Neural cell (in vitro differentiated cells): ENCODE measurements at regions not wholly inside any gene's neighbourhood (a gene's known extent, or its start where the extent isn't known, plus 50 kb on each side); places are given as distances from the start of the nearest gene placed in this dataset.

Experiments
- H2AFZ ChIP-seq: fragments of 200-600, 300-800 bp; sonication (generic), shearing (Covaris generic); 2 replicates; pipeline ENCODE4 v1.6.0; 2014; ENCODE audit warnings: low read depth, mild to moderate bottlenecking, antibody characterized with exemption, low read length, moderate library complexity
- H3F3A ChIP-seq: fragments of 200-600 bp; shearing (Covaris generic); 2 replicates; pipeline ENCODE4 v1.6.1; 2016; ENCODE audit warnings: mild to moderate bottlenecking, moderate library complexity, mixed read lengths, antibody characterized with exemption, low read length; ENCODE audit not compliant: insufficient read depth, poor library complexity, severe bottlenecking
- H3K27ac ChIP-seq: fragments of 200-600, 300-800 bp; sonication (generic), shearing (Covaris generic); 2 replicates; pipeline ENCODE4 v1.5.1; 2014; ENCODE audit warnings: mild to moderate bottlenecking, low read length, moderate library complexity
- H3K27me3 ChIP-seq: fragments of 300-800, 200-600 bp; sonication (generic), shearing (Covaris generic); 2 replicates; pipeline ENCODE4 v1.6.0; 2014; ENCODE audit warnings: mild to moderate bottlenecking, low read depth, low read length, moderate library complexity; ENCODE audit not compliant: insufficient read depth
- H3K36me3 ChIP-seq: fragments of 300-800, 200-600 bp; sonication (generic), shearing (Covaris generic); 2 replicates; pipeline ENCODE4 v1.5.1; 2014; ENCODE audit warnings: mild to moderate bottlenecking, antibody characterized with exemption, low read length, moderate library complexity; ENCODE audit not compliant: insufficient read depth
- H3K4me2 ChIP-seq: fragments of 300-800, 200-600 bp; sonication (generic), shearing (Covaris generic); 2 replicates; pipeline ENCODE4 v1.6.0; 2014; ENCODE audit warnings: mild to moderate bottlenecking, low read length
- H3K4me3 ChIP-seq: fragments of 300-800, 200-600 bp; sonication (generic), shearing (Covaris generic); 2 replicates; pipeline ENCODE4 v1.5.1; 2014; ENCODE audit warnings: mild to moderate bottlenecking, low read length, moderate library complexity
- H3K79me2 ChIP-seq: fragments of 200-600 bp; shearing (Covaris generic); replicated peaks from 2 replicates; pipeline ENCODE4 v1.6.0; 2014; ENCODE audit warnings: mild to moderate bottlenecking, low read length, moderate library complexity; ENCODE audit not compliant: insufficient read depth
- H3K9ac ChIP-seq: fragments of 300-800, 200-600 bp; sonication (generic), shearing (Covaris generic); 2 replicates; pipeline ENCODE4 v1.6.1; 2016; ENCODE audit warnings: mild to moderate bottlenecking, low read length, mixed read lengths
- H3K9me2 ChIP-seq: fragments of 200-600 bp; shearing (Covaris generic); 2 replicates; pipeline ENCODE4 v1.6.1; 2016; ENCODE audit warnings: mild to moderate bottlenecking, low read length, mixed read lengths; ENCODE audit not compliant: insufficient read depth
- H3K9me3 ChIP-seq: fragments of 200-600, 300-800 bp; sonication (generic), shearing (Covaris generic); 2 replicates; pipeline ENCODE4 v1.6.1; 2016; ENCODE audit warnings: mild to moderate bottlenecking, mixed run types, low read length, moderate library complexity, mixed read lengths
- H4K20me1 ChIP-seq: fragments of 200-600 bp; shearing (Covaris generic); 2 replicates; pipeline ENCODE4 v1.6.1; 2016; ENCODE audit warnings: mild to moderate bottlenecking, mixed run types; ENCODE audit not compliant: insufficient read depth
- EP300 ChIP-seq: fragments of 450-650 bp; conservative IDR thresholded peaks from 2 replicates; pipeline ENCODE4 v1.6.1; 2014; ENCODE audit warnings: antibody characterized with exemption, mild to moderate bottlenecking, moderate library complexity; ENCODE audit not compliant: poor library complexity, severe bottlenecking
- EZH2 ChIP-seq: fragments of 200-600, 300-800 bp; shearing (Covaris generic), sonication (generic); IDR thresholded peaks from 2 replicates; pipeline ENCODE4 v1.6.1; 2014; ENCODE audit warnings: antibody characterized with exemption, low read length, borderline replicate concordance, mild to moderate bottlenecking; ENCODE audit not compliant: insufficient read depth, poor library complexity, severe bottlenecking
- MXI1 ChIP-seq: fragments of 450-650 bp; conservative IDR thresholded peaks from 2 replicates; pipeline ENCODE4 v1.6.1; 2014; ENCODE audit warnings: antibody characterized with exemption, mild to moderate bottlenecking; ENCODE audit not compliant: poor library complexity, severe bottlenecking
- POLR2AphosphoS5 ChIP-seq: IDR thresholded peaks from 2 replicates; pipeline ENCODE4 v1.6.1; 2012
- RAD21 ChIP-seq: fragments of 450-650 bp; conservative IDR thresholded peaks from 2 replicates; pipeline ENCODE4 v1.6.1; 2014; ENCODE audit warnings: antibody characterized with exemption, mild to moderate bottlenecking, moderate library complexity
- REST ChIP-seq: IDR thresholded peaks from 2 replicates; pipeline ENCODE4 v1.6.1; 2012; ENCODE audit warnings: borderline replicate concordance
- SMC3 ChIP-seq: fragments of 450-650 bp; conservative IDR thresholded peaks from 2 replicates; pipeline ENCODE4 v1.6.1; 2014; ENCODE audit warnings: antibody characterized with exemption, mild to moderate bottlenecking, moderate library complexity; ENCODE audit not compliant: poor library complexity
- TAF1 ChIP-seq: IDR thresholded peaks from 2 replicates; pipeline ENCODE4 v1.6.1; 2012; ENCODE audit warnings: low read depth
- TF ChIP-seq, protein P1 (sequence below): fragments of 450-650 bp; IDR thresholded peaks from 2 replicates; pipeline ENCODE4 v1.5.1; 2014; ENCODE audit warnings: antibody characterized with exemption, mild to moderate bottlenecking, moderate library complexity; ENCODE audit not compliant: poor library complexity, severe bottlenecking

GRCh38 chr7:121517591-121517990, 121.5 kb upstream of the FAM3C start:
- Histone ChIP-seq H3K9ac (no peak overlapping the region), H3K4me2 (no peak overlapping the region), H3K36me3 (no peaks in the 10 kb centered on the region), H3K27ac (no peak overlapping the region), H3K27me3 (no peaks in the 10 kb centered on the region), H3K4me3 (no peak overlapping the region), H3K9me2 (no peaks in the 10 kb centered on the region), H3K79me2 (no peaks in the 10 kb centered on the region), H3K9me3 (no peaks in the 10 kb centered on the region), H4K20me1 (no peaks in the 10 kb centered on the region), H3F3A (no peaks in the 10 kb centered on the region), H2AFZ (no peak overlapping the region)
- no peak for TF ChIP-seq SMC3
- no peak for TF ChIP-seq MXI1
- TF ChIP-seq EP300: no peak
- TF ChIP-seq, protein P1, sequence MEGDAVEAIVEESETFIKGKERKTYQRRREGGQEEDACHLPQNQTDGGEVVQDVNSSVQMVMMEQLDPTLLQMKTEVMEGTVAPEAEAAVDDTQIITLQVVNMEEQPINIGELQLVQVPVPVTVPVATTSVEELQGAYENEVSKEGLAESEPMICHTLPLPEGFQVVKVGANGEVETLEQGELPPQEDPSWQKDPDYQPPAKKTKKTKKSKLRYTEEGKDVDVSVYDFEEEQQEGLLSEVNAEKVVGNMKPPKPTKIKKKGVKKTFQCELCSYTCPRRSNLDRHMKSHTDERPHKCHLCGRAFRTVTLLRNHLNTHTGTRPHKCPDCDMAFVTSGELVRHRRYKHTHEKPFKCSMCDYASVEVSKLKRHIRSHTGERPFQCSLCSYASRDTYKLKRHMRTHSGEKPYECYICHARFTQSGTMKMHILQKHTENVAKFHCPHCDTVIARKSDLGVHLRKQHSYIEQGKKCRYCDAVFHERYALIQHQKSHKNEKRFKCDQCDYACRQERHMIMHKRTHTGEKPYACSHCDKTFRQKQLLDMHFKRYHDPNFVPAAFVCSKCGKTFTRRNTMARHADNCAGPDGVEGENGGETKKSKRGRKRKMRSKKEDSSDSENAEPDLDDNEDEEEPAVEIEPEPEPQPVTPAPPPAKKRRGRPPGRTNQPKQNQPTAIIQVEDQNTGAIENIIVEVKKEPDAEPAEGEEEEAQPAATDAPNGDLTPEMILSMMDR: no peak
- TF ChIP-seq RAD21: no peak
- no peak for TF ChIP-seq TAF1
- no peak for TF ChIP-seq EZH2
- no peak for TF ChIP-seq REST
- TF ChIP-seq POLR2AphosphoS5: no peak

DNA sequence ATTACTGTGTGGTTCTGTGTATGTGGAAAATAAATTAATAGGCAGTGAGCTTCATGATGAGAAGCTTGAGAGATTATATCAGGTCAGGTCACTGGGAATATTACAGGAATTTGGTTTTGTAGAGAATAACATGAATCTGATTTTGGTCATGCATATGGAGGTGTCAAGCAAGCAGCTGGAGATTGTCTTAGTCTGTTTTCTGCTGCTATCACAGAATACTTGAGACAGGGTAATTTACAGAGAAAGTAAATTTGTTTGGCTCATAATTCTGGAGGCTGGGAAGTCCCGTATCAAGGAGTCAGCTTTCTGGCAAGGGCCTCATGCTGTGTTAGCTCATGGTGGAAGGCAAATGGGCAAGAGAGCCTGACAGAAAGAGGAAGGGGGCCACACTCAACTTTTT, 120.7 kb upstream of the FAM3C start:
- no peaks in the 10 kb centered on the region for H3K9me3 ChIP-seq
- H3K79me2 ChIP-seq: no peaks in the 10 kb centered on the region
- no peak overlapping the region for H3K4me2 ChIP-seq
- no peak overlapping the region for H2AFZ ChIP-seq
- H3K4me3 ChIP-seq: no peak overlapping the region
- no peaks in the 10 kb centered on the region for H4K20me1 ChIP-seq
- no peaks in the 10 kb centered on the region for H3K9me2 ChIP-seq
- TF ChIP-seq TAF1: no peak
- TF ChIP-seq RAD21: no peak
- TF ChIP-seq EP300: no peak
- TF ChIP-seq SMC3: no peak
- no peak for TF ChIP-seq EZH2
- TF ChIP-seq POLR2AphosphoS5: no peak
- TF ChIP-seq, protein P1: no peak
- no peak for TF ChIP-seq REST
- TF ChIP-seq MXI1: no peak
- no peak overlapping the region for H3K9ac ChIP-seq
- no peaks in the 10 kb centered on the region for H3F3A ChIP-seq
- no peaks in the 10 kb centered on the region for H3K27me3 ChIP-seq
- no peaks in the 10 kb centered on the region for H3K36me3 ChIP-seq
- no peak overlapping the region for H3K27ac ChIP-seq
